ENCODE measurements at regions not wholly inside any gene's neighbourhood (a gene's known extent, or its start where the extent isn't known, plus 50 kb on each side); places are given as distances from the start of the nearest gene placed in this dataset.

- no peak overlapping the region for H3K4me3 ChIP-seq (replicated peaks in 1 of 3; ENCODE audit: insufficient read depth in 1 of 3, low read depth in 1 of 3, low read length in 3 of 3)
- FAIRE-seq (no peak), DNase-seq (ENCODE audit: low read depth, low spot score) (no peak)
- H3K4me1 ChIP-seq (ENCODE audit: control insufficient read depth, extremely low read depth, insufficient read depth, low read length) = no peaks in the 10 kb centered on the region
- no peak overlapping the region for H3K9ac ChIP-seq (replicated peaks; ENCODE audit: extremely low read depth, insufficient read depth, low read length)
- TF ChIP-seq EZH2 (IDR thresholded peaks at IDR 0.05; ENCODE audit: borderline replicate concordance, low read depth, low read length, severe bottlenecking) (no peak), FOS (IDR thresholded peaks at IDR 0.05; ENCODE audit: borderline replicate concordance, insufficient read depth, low read length) (no peak)
- TF ChIP-seq, protein P1, sequence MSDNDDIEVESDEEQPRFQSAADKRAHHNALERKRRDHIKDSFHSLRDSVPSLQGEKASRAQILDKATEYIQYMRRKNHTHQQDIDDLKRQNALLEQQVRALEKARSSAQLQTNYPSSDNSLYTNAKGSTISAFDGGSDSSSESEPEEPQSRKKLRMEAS (IDR thresholded peaks at IDR 0.05; ENCODE audit: insufficient read depth, insufficient read length) = no peak
- dilution Hi-C loops (cut with MboI; ENCODE audit: extremely low pct_ligation_motif_present, low sequenced_read_pairs) (no loop called here), intact Hi-C loops (cut with micrococcal nuclease) (no loop called here)
- H3K79me2 ChIP-seq (ENCODE audit: control insufficient read depth, insufficient read depth, low read length) = no peaks in the 10 kb centered on the region
- no peaks in the 10 kb centered on the region for H3K9me3 ChIP-seq (replicated peaks; ENCODE audit: control insufficient read depth, insufficient read depth, low read length)
- no peak overlapping the region for H3K27ac ChIP-seq (ENCODE audit: insufficient read depth, low read depth, low read length)
- no peaks in the 10 kb centered on the region for H3K9me1 ChIP-seq (replicated peaks; ENCODE audit: control insufficient read depth, extremely low read depth, insufficient read depth, low read length)
- ChIA-PET CTCF (interaction anchor here (1.5 to 4.1 kb wide), 2 partner anchors 9 to 19 kb away, joined by 3 to 31 read pairs; no protein-coding TSS in a partner anchor), POLR2A (no interaction called here)
- no peaks in the 10 kb centered on the region for H4K20me1 ChIP-seq (replicated peaks; ENCODE audit: control insufficient read depth, extremely low read depth, insufficient read depth, low read length)
- no peak overlapping the region for H3K4me2 ChIP-seq (ENCODE audit: insufficient read depth, low read length)
- peaks cover 3% of the 10 kb centered on the region in 2 experiments for H3K27me3 ChIP-seq (ENCODE audit: control insufficient read depth in 2 of 2, insufficient read depth in 2 of 2, low read length in 2 of 2)
- no peaks in the 10 kb centered on the region for H3K36me3 ChIP-seq (ENCODE audit: control insufficient read depth in 2 of 2, extremely low read depth in 1 of 2, insufficient read depth in 2 of 2, low read length in 2 of 2)
- BruUV-seq (replicated peaks) = no TSS peak
- no peak overlapping the region for H2AFZ ChIP-seq (ENCODE audit: low read depth, low read length)
Observed at GRCh38 chr10:46236941-46237681, 49.7 kb upstream of the ANTXRL start.

All from endothelial cell of umbilical vein (primary cell).